HUES48 (cell line): ENCODE measurements at regions not wholly inside any gene's neighbourhood (a gene's known extent, or its start where the extent isn't known, plus 50 kb on each side); places are given as distances from the start of the nearest gene placed in this dataset.

Source experiments
- H3K27ac ChIP-seq: one replicate; pipeline ENCODE4 v1.7.0; 2013; ENCODE audit warnings: low read depth, low read length, inconsistent platforms
- H3K27me3 ChIP-seq: 2 replicates; pipeline ENCODE4 v1.6.1; 2013; ENCODE audit warnings: mild to moderate bottlenecking, low read length; ENCODE audit not compliant: control insufficient read depth, insufficient read depth
- H3K36me3 ChIP-seq: 2 replicates; pipeline ENCODE4 v1.6.1; 2013; ENCODE audit warnings: low read length; ENCODE audit not compliant: control insufficient read depth, insufficient read depth
- H3K4me1 ChIP-seq: 2 replicates; pipeline ENCODE4 v1.6.1; 2013; ENCODE audit warnings: mild to moderate bottlenecking, low read length; ENCODE audit not compliant: control insufficient read depth, insufficient read depth
- H3K4me3 ChIP-seq: 2 replicates; pipeline ENCODE4 v1.5.1; 2013; ENCODE audit warnings: mild to moderate bottlenecking, low read depth, low read length
- H3K9ac ChIP-seq: 2 replicates; pipeline ENCODE4 v1.6.1; 2013; ENCODE audit warnings: mild to moderate bottlenecking, low read depth, low read length, moderate library complexity
- H3K9me3 ChIP-seq: 2 replicates; pipeline ENCODE4 v1.6.1; 2013; ENCODE audit warnings: low read length; ENCODE audit not compliant: control insufficient read depth, insufficient read depth

DNA sequence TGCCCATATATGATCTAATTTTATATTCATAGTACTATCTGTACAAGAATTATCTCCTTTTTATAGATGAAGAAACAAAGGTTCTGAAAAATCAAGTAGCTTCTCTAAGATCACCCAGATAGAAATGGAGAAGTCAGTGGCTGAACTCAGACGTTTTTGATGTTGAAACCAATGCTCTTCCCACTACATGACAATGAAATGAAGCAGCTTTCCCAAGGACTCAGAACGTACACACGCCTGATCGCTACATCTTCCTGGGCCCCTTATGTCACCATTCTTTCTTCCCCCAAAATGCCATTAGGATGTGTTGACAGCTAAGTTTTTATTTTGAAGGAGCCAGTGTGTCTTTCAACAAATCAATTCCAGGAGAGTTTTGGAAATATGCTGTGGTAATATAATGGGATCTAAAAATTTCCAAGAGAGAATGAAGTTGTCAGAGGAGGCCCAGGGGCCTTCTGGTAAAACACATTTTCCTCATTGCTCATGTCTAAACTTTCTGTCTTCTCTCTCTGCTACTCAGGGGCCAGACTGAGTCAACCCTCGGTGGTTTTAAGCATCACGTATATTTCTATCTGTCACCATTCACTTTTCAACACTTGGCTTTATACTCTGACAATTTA is 98.1 kb upstream of the COL21A1 start:
- H3K4me3 ChIP-seq, result no peak overlapping the region
- no peaks in the 10 kb centered on the region for H3K9me3 ChIP-seq
- no peaks in the 10 kb centered on the region for H3K27me3 ChIP-seq

DNA sequence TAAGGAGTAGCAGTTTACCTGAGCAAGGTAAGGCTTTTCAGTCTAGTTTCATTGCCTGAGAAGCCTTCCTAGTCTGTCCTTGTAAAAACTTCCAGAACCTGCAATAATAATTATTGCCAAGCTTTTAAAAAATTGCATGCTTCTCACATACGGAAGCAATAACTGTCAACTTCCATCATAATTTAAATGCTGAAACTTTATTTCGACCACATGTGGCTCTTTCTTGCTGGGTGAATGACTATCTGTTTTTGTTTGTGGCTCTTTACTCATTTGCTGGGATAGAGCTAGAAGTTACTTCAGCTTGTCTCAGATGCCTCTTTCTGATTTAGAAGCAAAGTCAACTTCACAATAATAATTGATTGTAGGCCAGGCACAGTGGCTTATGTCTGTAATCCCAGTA is 95.9 kb upstream of the COL21A1 start:
- Histone ChIP-seq H3K27me3 (no peaks in the 10 kb centered on the region), H3K27ac (no peak overlapping the region), H3K9me3 (no peaks in the 10 kb centered on the region), H3K4me3 (no peak overlapping the region), H3K36me3 (no peaks in the 10 kb centered on the region), H3K4me1 (no peaks in the 10 kb centered on the region), H3K9ac (no peak overlapping the region)

More for the DNA sequence above, 98.1 kb upstream of the COL21A1 start:
- Histone ChIP-seq H3K27ac (no peak overlapping the region), H3K4me1 (no peaks in the 10 kb centered on the region), H3K36me3 (no peaks in the 10 kb centered on the region), H3K9ac (no peak overlapping the region)

DNA sequence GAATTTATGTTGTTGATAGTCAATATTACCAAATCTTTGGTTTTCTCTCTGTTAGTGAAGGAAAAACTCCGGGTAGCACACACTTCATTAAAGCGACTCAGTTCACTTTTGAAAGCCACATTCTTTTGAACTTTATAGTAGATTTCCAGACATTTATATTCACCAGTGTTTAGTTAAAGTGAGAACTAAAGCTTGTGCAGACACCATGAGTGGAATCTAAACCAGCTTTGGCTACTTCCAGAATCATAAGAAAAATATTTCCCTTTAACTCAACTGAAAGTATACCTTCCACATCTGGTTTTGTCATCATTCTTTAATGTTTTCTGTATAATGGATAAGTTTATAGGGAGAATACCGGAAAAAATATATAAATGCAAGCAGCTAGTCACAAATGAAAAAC is 92.1 kb upstream of the COL21A1 start:
- Histone ChIP-seq H3K36me3 (no peaks in the 10 kb centered on the region), H3K9me3 (no peaks in the 10 kb centered on the region), H3K27ac (no peak overlapping the region), H3K4me1 (no peaks in the 10 kb centered on the region), H3K27me3 (no peaks in the 10 kb centered on the region), H3K9ac (no peak overlapping the region), H3K4me3 (no peak overlapping the region)

DNA sequence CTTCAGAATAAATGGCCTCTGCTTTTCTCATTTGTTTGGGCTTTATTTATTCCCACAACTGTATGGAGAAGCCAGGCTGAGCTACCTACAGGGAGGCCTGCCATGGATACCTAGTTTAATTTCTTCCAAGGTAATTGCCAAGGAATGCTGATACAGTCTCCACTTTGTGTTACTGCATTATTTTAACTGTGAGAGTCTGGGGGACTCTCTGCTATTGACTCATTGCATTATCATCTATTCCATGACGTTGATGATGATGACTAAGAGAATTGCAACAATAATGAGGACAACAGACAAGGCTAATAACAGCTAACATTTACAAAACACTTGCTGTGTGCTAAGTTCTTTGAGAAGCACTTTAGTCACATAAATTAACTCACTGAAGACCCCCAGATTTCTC is 88.3 kb upstream of the COL21A1 start:
- H3K27me3 ChIP-seq, result no peaks in the 10 kb centered on the region
- H3K4me1 ChIP-seq, result no peaks in the 10 kb centered on the region

DNA sequence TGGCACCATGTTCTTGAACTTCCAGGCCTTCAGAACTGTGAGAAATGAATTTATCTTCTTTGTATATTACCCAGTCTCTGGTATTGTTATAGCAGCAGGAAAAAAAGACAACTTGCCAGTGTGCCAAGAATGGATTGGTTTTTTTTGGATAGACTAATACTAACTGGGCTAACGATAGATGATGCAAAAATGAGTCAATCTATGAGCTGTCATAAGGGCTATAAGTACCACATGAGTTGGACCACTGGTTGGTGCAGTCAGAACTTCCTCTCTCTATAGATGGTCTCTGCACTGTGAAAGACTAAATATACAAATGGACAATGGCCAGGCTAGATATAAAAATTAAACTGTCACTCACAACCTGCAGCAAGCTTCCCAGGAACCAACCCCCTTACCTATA is 87.6 kb upstream of the COL21A1 start:
- H3K9me3 ChIP-seq, result no peaks in the 10 kb centered on the region
- no peak overlapping the region for H3K4me3 ChIP-seq
- no peak overlapping the region for H3K9ac ChIP-seq
- H3K27ac ChIP-seq, result no peak overlapping the region
- no peaks in the 10 kb centered on the region for H3K36me3 ChIP-seq
- no peaks in the 10 kb centered on the region for H3K27me3 ChIP-seq
- no peaks in the 10 kb centered on the region for H3K4me1 ChIP-seq

More for the DNA sequence above, 88.3 kb upstream of the COL21A1 start:
- H3K9ac ChIP-seq, result no peak overlapping the region
- no peak overlapping the region for H3K27ac ChIP-seq
- H3K9me3 ChIP-seq, result no peaks in the 10 kb centered on the region
- no peak overlapping the region for H3K4me3 ChIP-seq
- H3K36me3 ChIP-seq, result no peaks in the 10 kb centered on the region

DNA sequence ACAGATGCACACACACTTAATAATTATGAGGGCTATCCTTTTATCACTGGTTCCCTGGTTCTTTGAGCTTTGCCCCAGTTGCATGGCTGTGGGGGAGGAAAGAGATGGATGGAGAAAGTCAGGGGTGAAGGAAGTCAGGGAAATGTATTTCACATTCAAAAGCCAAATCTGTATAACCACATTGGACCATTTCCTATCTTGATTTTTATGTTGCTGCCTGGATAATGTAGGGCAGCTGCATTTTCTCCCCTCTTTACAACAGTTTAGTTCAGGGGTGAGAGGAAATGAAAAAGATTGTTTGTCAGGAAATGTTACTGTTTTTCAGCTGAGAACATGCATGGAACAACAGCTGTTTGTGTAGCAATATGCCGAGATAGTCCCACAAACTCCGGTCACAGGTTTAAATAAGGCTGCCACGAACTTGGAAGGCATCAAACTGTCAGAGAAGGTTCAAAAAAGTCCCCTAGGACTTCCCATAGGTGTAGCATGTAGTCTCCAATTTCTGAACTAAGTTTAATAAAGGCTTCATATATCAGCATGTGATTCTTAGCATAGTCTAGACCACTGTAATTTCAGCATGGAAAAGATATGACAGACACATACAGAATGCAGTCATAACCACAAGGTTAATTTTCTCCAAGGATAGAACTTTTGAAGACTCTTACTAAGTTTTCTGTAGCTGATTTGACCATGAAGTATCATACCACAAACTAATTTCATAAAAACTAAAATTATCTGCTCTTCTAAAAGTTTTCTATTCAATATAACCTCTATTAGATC is 82.1 kb upstream of the COL21A1 start:
- Histone ChIP-seq H3K4me1 (no peaks in the 10 kb centered on the region), H3K36me3 (no peaks in the 10 kb centered on the region), H3K9me3 (no peaks in the 10 kb centered on the region), H3K27ac (no peak overlapping the region), H3K27me3 (no peaks in the 10 kb centered on the region), H3K4me3 (no peak overlapping the region), H3K9ac (no peak overlapping the region)

DNA sequence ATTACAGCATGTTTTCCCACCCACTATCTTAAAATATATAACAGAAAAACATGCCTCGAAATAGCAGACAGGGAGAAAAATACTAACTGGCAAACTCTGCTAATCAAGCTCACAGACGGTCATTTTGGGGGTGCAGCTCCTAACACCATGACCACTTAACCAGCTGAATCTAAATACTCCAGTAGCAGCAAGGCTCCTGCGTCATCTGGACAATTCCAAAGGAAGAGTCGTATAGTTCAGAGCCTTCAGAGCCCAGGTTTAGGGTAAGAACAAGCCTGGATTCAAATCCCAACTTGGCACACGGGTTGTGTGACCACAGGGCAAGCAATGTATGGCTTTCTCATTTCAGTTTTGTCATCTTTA is 81.3 kb upstream of the COL21A1 start:
- Histone ChIP-seq H3K27ac (no peak overlapping the region), H3K4me3 (no peak overlapping the region), H3K9ac (no peak overlapping the region), H3K36me3 (no peaks in the 10 kb centered on the region), H3K9me3 (no peaks in the 10 kb centered on the region), H3K4me1 (no peaks in the 10 kb centered on the region), H3K27me3 (no peaks in the 10 kb centered on the region)

DNA sequence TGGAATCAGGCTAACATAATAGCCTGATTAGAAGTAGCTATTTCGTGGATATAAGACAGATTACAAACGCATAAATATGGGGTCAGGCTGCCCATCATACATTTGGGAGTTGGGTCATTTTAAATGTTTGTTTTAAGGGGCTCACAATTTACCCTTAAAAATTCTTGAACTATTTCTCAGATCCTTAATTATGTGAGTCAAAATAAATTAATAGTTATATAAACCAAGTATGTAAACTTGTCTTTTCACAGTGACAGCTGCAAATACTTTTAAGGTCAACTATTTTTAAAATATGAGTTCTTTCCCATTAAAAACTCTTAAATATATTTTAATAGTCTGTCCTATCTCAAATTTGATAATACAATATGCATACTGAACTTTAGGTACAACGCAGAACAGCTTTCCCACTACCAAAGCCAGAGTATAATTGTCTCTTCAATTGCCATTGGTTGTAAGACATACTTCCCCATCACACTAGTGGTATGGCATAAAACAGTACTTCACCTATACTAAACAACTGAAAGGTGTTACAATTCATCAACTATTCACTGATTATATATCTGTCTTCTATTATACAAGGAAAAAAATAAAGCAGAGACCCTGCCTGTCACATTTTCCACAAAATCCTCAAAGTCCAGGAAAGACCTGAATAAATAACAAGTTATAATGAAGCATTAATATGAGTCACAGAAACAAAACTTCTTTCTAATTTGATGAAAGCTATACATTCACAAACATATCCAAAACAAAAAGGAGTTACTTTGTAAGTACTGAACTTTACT is 80.8 kb upstream of the COL21A1 start:
- H3K9me3 ChIP-seq, result no peaks in the 10 kb centered on the region
- no peaks in the 10 kb centered on the region for H3K4me1 ChIP-seq
- no peaks in the 10 kb centered on the region for H3K36me3 ChIP-seq
- no peak overlapping the region for H3K9ac ChIP-seq
- H3K27me3 ChIP-seq, result no peaks in the 10 kb centered on the region
- no peak overlapping the region for H3K27ac ChIP-seq
- H3K4me3 ChIP-seq, result no peak overlapping the region

DNA sequence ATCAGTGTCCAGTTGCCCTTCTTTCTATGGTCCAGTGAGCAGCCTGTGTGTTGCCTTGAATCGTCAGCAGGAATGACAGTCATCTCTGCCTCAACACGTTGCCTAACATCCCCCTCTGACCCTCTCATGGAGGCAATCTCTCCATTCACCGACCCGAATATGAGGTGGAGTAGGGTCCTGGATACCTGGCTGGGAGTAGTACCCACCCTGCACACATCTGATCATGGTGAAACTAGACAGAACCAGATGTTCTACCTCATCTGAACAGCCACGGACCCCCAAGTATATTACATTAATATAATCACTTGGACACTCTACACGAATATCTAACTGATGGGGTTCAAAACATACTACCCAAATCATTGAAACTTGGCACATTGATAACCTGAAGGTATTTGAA is 77.0 kb upstream of the COL21A1 start:
- no peak overlapping the region for H3K27ac ChIP-seq
- H3K27me3 ChIP-seq, result no peaks in the 10 kb centered on the region
- no peaks in the 10 kb centered on the region for H3K4me1 ChIP-seq
- no peak overlapping the region for H3K9ac ChIP-seq
- H3K4me3 ChIP-seq, result no peak overlapping the region
- H3K36me3 ChIP-seq, result no peaks in the 10 kb centered on the region
- no peaks in the 10 kb centered on the region for H3K9me3 ChIP-seq

DNA sequence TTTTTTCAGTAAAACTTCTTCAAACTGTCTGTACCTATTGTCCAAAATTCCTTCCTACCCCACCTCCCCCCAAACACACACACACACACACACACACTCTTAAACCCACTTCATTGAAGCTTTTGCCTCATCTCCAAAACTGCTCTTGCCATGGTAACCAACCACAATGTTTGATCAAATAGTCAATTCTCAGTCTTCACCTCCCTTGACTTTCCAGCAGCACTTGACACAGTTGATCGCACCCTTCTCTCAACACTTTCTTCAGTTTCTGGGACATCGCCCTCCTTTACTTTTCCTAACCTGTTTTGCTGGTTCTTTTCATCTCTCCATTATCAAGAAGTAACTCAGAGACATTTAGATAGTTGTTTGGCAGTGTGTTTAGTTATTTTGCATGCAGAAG is 71.5 kb upstream of the COL21A1 start:
- H3K9me3 ChIP-seq, result no peaks in the 10 kb centered on the region
- no peak overlapping the region for H3K27ac ChIP-seq
- no peaks in the 10 kb centered on the region for H3K27me3 ChIP-seq
- H3K4me1 ChIP-seq, result no peaks in the 10 kb centered on the region
- no peak overlapping the region for H3K4me3 ChIP-seq
- no peaks in the 10 kb centered on the region for H3K36me3 ChIP-seq
- H3K9ac ChIP-seq, result no peak overlapping the region
